RWPE1 (cell line): ENCODE measurements at regions not wholly inside any gene's neighbourhood (a gene's known extent, or its start where the extent isn't known, plus 50 kb on each side); places are given as distances from the start of the nearest gene placed in this dataset.

ENCODE experiments used
- CTCF ChIA-PET: fragments of 350-600 bp; sonication (Branson Sonifier 250); formaldehyde crosslinking; extraction: SDS; loops from one replicate; lab custom pipeline; 2021; lab: Yijun Ruan, JAX
- POLR2A ChIA-PET: fragments of 400-600 bp; formaldehyde crosslinking; extraction: SDS; loops from one replicate; lab custom pipeline; 2020; ENCODE audit warnings: antibody characterized with exemption; ENCODE audit not compliant: low non-redundant PET; lab: Yijun Ruan, JAX
- DNase-seq: peaks from one replicate; pipeline ENCODE4 v3.0.0; 2012; ENCODE audit warnings: low spot score
- H3K27ac ChIP-seq: fragments of 450-650 bp; 2 replicates; pipeline ENCODE4 v1.5.1; 2017
- TF ChIP-seq, protein P1 (sequence below): fragments of 450-650 bp; conservative IDR thresholded peaks from 2 replicates; pipeline ENCODE4 v1.5.1; 2017; ENCODE audit warnings: low read depth, mild to moderate bottlenecking

DNA sequence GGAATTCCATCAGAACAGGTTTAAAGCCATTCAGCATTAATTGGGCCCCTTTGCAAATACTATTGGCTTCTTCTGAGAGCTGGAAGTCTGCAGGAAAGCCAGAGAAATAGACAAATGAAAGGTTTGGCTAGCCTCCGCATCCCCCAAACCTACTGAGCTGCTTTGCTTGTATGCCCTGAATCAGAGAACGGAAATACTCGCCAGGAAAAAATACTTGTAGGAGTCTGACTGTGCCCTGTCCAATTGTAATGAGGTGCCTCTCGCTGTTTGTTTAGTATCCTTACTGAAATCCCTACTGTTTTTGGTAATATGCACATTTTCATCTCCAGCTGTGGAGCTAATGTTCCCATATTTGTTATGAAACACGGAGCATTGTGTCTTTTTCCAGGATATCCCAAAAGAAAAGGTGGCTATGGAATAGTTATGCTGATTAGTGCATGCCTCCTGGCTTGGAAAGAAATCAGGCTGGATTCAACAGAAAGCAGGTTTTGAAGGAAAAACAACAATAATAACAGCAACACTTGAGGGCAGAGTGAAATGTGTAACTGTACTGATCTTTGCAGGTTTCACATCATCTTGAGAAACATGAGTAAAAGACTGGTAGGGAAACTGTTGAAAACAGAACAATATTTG, 50.7 kb upstream of the NLGN4X start:
- no peak for DNase-seq
- POLR2A ChIA-PET: no interaction called here
- H3K27ac ChIP-seq: no peak overlapping the region
- TF ChIP-seq, protein P1, sequence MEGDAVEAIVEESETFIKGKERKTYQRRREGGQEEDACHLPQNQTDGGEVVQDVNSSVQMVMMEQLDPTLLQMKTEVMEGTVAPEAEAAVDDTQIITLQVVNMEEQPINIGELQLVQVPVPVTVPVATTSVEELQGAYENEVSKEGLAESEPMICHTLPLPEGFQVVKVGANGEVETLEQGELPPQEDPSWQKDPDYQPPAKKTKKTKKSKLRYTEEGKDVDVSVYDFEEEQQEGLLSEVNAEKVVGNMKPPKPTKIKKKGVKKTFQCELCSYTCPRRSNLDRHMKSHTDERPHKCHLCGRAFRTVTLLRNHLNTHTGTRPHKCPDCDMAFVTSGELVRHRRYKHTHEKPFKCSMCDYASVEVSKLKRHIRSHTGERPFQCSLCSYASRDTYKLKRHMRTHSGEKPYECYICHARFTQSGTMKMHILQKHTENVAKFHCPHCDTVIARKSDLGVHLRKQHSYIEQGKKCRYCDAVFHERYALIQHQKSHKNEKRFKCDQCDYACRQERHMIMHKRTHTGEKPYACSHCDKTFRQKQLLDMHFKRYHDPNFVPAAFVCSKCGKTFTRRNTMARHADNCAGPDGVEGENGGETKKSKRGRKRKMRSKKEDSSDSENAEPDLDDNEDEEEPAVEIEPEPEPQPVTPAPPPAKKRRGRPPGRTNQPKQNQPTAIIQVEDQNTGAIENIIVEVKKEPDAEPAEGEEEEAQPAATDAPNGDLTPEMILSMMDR: no peak
- CTCF ChIA-PET: no interaction called here
